ENCODE measurements at regions not wholly inside any gene's neighbourhood (a gene's known extent, or its start where the extent isn't known, plus 50 kb on each side); places are given as distances from the start of the nearest gene placed in this dataset.

DNA sequence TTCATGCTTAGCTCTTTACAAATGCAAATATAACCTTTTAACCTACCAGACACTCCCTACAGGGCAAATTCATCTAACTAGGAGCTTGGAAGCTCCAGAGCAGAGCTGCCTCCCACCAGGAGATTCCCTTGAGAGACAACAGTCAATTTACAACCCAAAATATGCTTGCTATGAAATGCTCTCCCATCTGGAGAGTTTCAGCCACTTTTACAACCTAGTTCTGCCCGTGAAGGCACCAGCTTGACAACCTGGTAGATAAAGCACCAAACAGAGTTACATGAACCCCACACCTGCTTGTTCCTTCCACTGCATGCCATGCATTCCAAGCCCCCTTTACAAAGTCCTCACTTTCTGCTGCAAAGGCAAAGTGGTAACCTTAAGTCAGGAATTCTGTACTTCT is 215.3 kb upstream of the KIF2B start:
- TF ChIP-seq, protein P1, sequence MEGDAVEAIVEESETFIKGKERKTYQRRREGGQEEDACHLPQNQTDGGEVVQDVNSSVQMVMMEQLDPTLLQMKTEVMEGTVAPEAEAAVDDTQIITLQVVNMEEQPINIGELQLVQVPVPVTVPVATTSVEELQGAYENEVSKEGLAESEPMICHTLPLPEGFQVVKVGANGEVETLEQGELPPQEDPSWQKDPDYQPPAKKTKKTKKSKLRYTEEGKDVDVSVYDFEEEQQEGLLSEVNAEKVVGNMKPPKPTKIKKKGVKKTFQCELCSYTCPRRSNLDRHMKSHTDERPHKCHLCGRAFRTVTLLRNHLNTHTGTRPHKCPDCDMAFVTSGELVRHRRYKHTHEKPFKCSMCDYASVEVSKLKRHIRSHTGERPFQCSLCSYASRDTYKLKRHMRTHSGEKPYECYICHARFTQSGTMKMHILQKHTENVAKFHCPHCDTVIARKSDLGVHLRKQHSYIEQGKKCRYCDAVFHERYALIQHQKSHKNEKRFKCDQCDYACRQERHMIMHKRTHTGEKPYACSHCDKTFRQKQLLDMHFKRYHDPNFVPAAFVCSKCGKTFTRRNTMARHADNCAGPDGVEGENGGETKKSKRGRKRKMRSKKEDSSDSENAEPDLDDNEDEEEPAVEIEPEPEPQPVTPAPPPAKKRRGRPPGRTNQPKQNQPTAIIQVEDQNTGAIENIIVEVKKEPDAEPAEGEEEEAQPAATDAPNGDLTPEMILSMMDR (conservative IDR thresholded peaks at IDR 0.05; ENCODE audit: control insufficient read depth, insufficient read depth, low read depth, low read length), result no peak
- DNase-seq (ENCODE audit: low read depth), result no peak

DNA sequence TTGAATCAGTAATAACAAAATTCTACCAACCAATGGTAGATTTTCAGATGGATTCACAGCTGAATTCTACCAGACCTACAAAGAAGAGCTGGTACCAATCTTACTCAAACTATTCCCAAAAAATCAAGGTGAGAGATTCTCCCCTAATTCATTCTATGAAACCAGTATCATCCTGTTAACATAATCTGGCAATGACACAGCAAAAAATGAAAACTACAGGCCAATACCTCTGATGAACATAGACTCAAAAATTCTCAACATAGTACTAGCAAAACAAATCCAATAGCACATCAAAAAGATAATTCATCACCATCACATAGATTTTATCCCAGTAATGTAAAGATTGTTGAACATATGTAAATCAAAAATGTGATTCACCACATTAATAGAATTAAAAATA is 234.4 kb upstream of the KIF2B start:
- H3K4me3 ChIP-seq (ENCODE audit: control insufficient read depth, low read depth, low read length), result no peak overlapping the region
- DNase-seq (ENCODE audit: low read depth), result no peak
- TF ChIP-seq, protein P1 (conservative IDR thresholded peaks at IDR 0.05; ENCODE audit: control insufficient read depth, insufficient read depth, low read depth, low read length), result no peak

More for the DNA sequence above, 215.3 kb upstream of the KIF2B start:
- no peak overlapping the region for H3K4me3 ChIP-seq (ENCODE audit: control insufficient read depth, low read depth, low read length)

- TF ChIP-seq, protein P1 (conservative IDR thresholded peaks at IDR 0.05; ENCODE audit: control insufficient read depth, insufficient read depth, low read depth, low read length), result no peak
- H3K4me3 ChIP-seq (ENCODE audit: control insufficient read depth, low read depth, low read length), result no peak overlapping the region
- no peak for DNase-seq (ENCODE audit: low read depth)
Measured at GRCh38 chr17:53574038-53574437, 248.7 kb upstream of the KIF2B start.

DNA sequence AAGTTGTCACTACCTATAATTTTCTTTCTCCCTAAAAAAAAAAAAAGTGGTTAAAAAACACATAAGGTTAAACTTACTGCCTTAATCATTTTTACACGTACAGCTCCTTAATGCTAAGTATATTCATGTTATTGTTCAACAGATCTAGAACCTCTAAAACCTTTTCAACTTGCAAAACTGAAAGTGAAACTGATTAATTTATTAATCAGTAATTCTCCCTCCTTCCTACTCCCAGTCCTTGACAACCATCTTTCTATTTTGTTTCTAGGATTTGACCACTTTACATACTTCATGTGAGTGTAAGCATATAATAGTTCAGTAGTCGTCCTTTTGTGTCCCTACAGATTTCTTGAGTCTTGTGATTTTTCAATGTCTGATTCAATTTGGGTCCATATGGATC is 251.4 kb upstream of the KIF2B start:
- TF ChIP-seq, protein P1 (conservative IDR thresholded peaks at IDR 0.05; ENCODE audit: control insufficient read depth, insufficient read depth, low read depth, low read length), result no peak
- H3K4me3 ChIP-seq (ENCODE audit: control insufficient read depth, low read depth, low read length), result no peak overlapping the region
- no peak for DNase-seq (ENCODE audit: low read depth)

DNA sequence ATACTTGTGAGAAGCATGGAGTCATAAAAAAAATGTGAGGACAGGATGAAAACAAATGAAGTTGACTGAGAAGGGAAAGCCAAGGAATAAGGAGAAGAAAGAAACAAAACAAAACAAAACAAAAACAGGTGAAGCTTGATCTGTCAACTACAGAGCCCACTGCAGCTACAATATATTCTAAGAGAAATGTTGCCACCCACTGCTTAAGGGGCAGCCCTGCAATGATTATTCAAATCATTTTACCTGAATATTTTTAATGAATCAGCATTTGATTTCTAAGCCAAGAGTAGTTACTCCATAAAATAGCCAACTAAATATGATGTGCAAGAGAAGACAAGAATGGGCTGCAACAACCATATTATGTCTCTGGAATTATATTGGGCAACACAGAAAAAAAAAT is 252.0 kb upstream of the KIF2B start:
- DNase-seq (ENCODE audit: low read depth), result no peak
- H3K4me3 ChIP-seq (ENCODE audit: control insufficient read depth, low read depth, low read length), result no peak overlapping the region
- TF ChIP-seq, protein P1 (conservative IDR thresholded peaks at IDR 0.05; ENCODE audit: control insufficient read depth, insufficient read depth, low read depth, low read length), result no peak

GRCh38 chr17:53560953-53561352 is 261.8 kb upstream of the KIF2B start:
- TF ChIP-seq, protein P1 (conservative IDR thresholded peaks at IDR 0.05; ENCODE audit: control insufficient read depth, insufficient read depth, low read depth, low read length), result no peak
- no peak for DNase-seq (ENCODE audit: low read depth)
- H3K4me3 ChIP-seq (ENCODE audit: control insufficient read depth, low read depth, low read length), result no peak overlapping the region

DNA sequence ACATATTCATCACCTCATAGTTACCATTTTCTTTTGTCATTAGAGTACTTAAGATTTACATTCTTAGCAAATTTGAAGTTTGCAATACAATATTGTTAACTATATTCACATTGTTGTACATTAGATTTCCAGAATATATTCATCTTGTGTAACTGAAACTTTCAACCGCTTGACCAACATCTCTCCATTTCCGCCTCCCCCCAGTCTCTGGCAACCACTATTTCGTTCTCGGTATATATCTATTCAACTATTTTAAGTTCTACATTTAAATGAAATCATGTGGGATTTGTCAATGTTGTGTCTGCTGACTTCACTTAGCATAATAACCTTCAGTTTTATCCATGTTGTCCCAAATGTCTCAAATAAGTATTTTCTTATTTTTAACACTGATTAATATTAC is 274.5 kb upstream of the KIF2B start:
- DNase-seq (ENCODE audit: low read depth), result no peak
- H3K4me3 ChIP-seq (ENCODE audit: control insufficient read depth, low read depth, low read length), result no peak overlapping the region
- TF ChIP-seq, protein P1 (conservative IDR thresholded peaks at IDR 0.05; ENCODE audit: control insufficient read depth, insufficient read depth, low read depth, low read length), result no peak
